GM12878 (cell line): ENCODE measurements at regions not wholly inside any gene's neighbourhood (a gene's known extent, or its start where the extent isn't known, plus 50 kb on each side); places are given as distances from the start of the nearest gene placed in this dataset.

ENCODE experiments used
- CREB1 ChIP-seq: IDR thresholded peaks from 2 replicates; pipeline ENCODE4 v1.6.1; 2012; ENCODE audit warnings: low read depth, mild to moderate bottlenecking, inconsistent platforms
- HDAC2 ChIP-seq: fragments of 200-600 bp; sonication (generic); IDR thresholded peaks from 2 replicates; pipeline ENCODE4 v1.6.1; 2017
- HSF1 ChIP-seq: fragments of 150-350 bp; IDR thresholded peaks from 2 replicates; pipeline ENCODE4 v1.6.1; 2014; ENCODE audit warnings: mild to moderate bottlenecking, low read depth, low read length
- IKZF2 ChIP-seq, 2 experiments: fragments of 450-650 bp; IDR thresholded peaks; 2 replicates each; pipeline ENCODE4 v1.6.1; 2017; ENCODE audit warnings: mild to moderate bottlenecking in 2 of 2, moderate library complexity in 2 of 2
- IRF4 ChIP-seq: IDR thresholded peaks from 2 replicates; pipeline ENCODE4 v1.6.1; 2011; ENCODE audit warnings: low read depth, low read length
- KDM1A ChIP-seq: fragments of 200-600 bp; sonication (generic); IDR thresholded peaks from 2 replicates; pipeline ENCODE4 v1.6.1; 2016; ENCODE audit warnings: borderline replicate concordance
- MTA2 ChIP-seq: fragments of 450-650 bp; IDR thresholded peaks from 2 replicates; pipeline ENCODE4 v1.6.1; 2016; ENCODE audit warnings: low read depth, mild to moderate bottlenecking, moderate library complexity
- MYC ChIP-seq: IDR thresholded peaks from 2 replicates; pipeline ENCODE4 v1.6.1; 2011; ENCODE audit warnings: mild to moderate bottlenecking, low read length, moderate library complexity, inconsistent platforms; ENCODE audit not compliant: insufficient read depth, insufficient replicate concordance, insufficient read length, severe bottlenecking
- NBN ChIP-seq: fragments of 450-650 bp; IDR thresholded peaks from 2 replicates; pipeline ENCODE4 v1.6.1; 2016
- PAX5 ChIP-seq: IDR thresholded peaks from 2 replicates; pipeline ENCODE4 v1.6.1; 2011; ENCODE audit warnings: low read depth, low read length, borderline replicate concordance
- PAX8 ChIP-seq: fragments of 450-650 bp; IDR thresholded peaks from 2 replicates; pipeline ENCODE4 v1.6.1; 2017; ENCODE audit warnings: mild to moderate bottlenecking, moderate library complexity
- POU2F2 ChIP-seq: IDR thresholded peaks from 3 replicates; pipeline ENCODE4 v1.6.1; 2011; ENCODE audit warnings: low read depth, mild to moderate bottlenecking, low read length, borderline replicate concordance
- RB1 ChIP-seq: fragments of 450-650 bp; formaldehyde crosslinking; IDR thresholded peaks from 2 replicates; pipeline ENCODE4 v1.6.1; 2017; ENCODE audit warnings: mild to moderate bottlenecking, borderline replicate concordance
- RBBP5 ChIP-seq: fragments of 200-600 bp; sonication (generic); conservative IDR thresholded peaks from 2 replicates; pipeline ENCODE4 v1.6.1; 2016
- RCOR1 ChIP-seq: conservative IDR thresholded peaks from 2 replicates; pipeline ENCODE4 v1.6.1; 2012; ENCODE audit warnings: low read depth, low read length, improper control_type of control experiment
- SMAD1 ChIP-seq: fragments of 450-650 bp; IDR thresholded peaks from 2 replicates; pipeline ENCODE4 v1.6.1; 2018; ENCODE audit warnings: mild to moderate bottlenecking, low read depth; ENCODE audit not compliant: partially characterized antibody
- STAT3 ChIP-seq: IDR thresholded peaks from 2 replicates; pipeline ENCODE4 v1.6.1; 2011; ENCODE audit warnings: low read depth, low read length, improper control_type of control experiment
- SUPT20H ChIP-seq: IDR thresholded peaks from 2 replicates; pipeline ENCODE4 v1.6.1; 2011; ENCODE audit warnings: low read depth, mild to moderate bottlenecking, low read length, moderate library complexity, borderline replicate concordance; ENCODE audit not compliant: control insufficient read depth
- TARDBP ChIP-seq: IDR thresholded peaks from 2 replicates; pipeline ENCODE4 v1.6.1; 2016; ENCODE audit warnings: borderline replicate concordance
- TCF7 ChIP-seq: IDR thresholded peaks from 2 replicates; pipeline ENCODE4 v1.6.1; 2014; ENCODE audit warnings: antibody characterized with exemption, borderline replicate concordance
- WRNIP1 ChIP-seq: IDR thresholded peaks from 2 replicates; pipeline ENCODE4 v1.6.1; 2011; ENCODE audit warnings: low read depth, low read length, improper control_type of control experiment, borderline replicate concordance
- ZBTB4 ChIP-seq: fragments of 450-650 bp; formaldehyde crosslinking; IDR thresholded peaks from 2 replicates; pipeline ENCODE4 v1.4.0; 2022; ENCODE audit warnings: mild to moderate bottlenecking, moderate library complexity
- ZNF274 ChIP-seq: IDR thresholded peaks from one replicate; pipeline ENCODE4 v1.8.0; 2011; ENCODE audit not compliant: insufficient read length, insufficient read depth
- ZNF622 ChIP-seq: fragments of 450-650 bp; IDR thresholded peaks from 2 replicates; pipeline ENCODE4 v1.6.1; 2017; ENCODE audit warnings: mild to moderate bottlenecking, inconsistent platforms
- ZSCAN29 ChIP-seq: fragments of 450-650 bp; IDR thresholded peaks from 2 replicates; pipeline ENCODE4 v1.6.1; 2017; ENCODE audit warnings: mild to moderate bottlenecking, moderate library complexity
- TF ChIP-seq, protein P1 (sequence below): IDR thresholded peaks from 2 replicates; pipeline ENCODE4 v1.6.1; 2012; ENCODE audit warnings: mild to moderate bottlenecking, low read depth, low read length

GRCh38 chr14:71597955-71598660 lies 334.1 kb upstream of the RGS6 start (continued):
- TF ChIP-seq ZBTB4 (CRISPR knock-in tag) (no peak), HDAC2 (no peak), KDM1A (no peak), ZSCAN29 (no peak), SUPT20H (no peak), MYC (no peak), CREB1 (peak; percentile 72; the same call in 1 of the 2 replicates), NBN (0 out of 2 replicates have a peak, but pooled peaks have one; percentile 40), PAX8 (no peak), RB1 (no peak), ZNF622 (no peak), IRF4 (peak; percentile 62; the same call in 1 of the 2 replicates), ZNF274 (no peak), RCOR1 (no peak), SMAD1 (no peak), TARDBP (no peak), WRNIP1 (no peak), STAT3 (0 out of 2 replicates have a peak, but pooled peaks have one; percentile 42), HSF1 (no peak), PAX5 (no peak), TCF7 (no peak), RBBP5 (no peak), MTA2 (no peak; the same call in 1 of the 2 replicates), POU2F2 (no peak), IKZF2 (IDR thresholded peaks at IDR 0.05) (peak; percentile 39 to 41; a peak in 3 of 4 replicates)
- TF ChIP-seq, protein P1, sequence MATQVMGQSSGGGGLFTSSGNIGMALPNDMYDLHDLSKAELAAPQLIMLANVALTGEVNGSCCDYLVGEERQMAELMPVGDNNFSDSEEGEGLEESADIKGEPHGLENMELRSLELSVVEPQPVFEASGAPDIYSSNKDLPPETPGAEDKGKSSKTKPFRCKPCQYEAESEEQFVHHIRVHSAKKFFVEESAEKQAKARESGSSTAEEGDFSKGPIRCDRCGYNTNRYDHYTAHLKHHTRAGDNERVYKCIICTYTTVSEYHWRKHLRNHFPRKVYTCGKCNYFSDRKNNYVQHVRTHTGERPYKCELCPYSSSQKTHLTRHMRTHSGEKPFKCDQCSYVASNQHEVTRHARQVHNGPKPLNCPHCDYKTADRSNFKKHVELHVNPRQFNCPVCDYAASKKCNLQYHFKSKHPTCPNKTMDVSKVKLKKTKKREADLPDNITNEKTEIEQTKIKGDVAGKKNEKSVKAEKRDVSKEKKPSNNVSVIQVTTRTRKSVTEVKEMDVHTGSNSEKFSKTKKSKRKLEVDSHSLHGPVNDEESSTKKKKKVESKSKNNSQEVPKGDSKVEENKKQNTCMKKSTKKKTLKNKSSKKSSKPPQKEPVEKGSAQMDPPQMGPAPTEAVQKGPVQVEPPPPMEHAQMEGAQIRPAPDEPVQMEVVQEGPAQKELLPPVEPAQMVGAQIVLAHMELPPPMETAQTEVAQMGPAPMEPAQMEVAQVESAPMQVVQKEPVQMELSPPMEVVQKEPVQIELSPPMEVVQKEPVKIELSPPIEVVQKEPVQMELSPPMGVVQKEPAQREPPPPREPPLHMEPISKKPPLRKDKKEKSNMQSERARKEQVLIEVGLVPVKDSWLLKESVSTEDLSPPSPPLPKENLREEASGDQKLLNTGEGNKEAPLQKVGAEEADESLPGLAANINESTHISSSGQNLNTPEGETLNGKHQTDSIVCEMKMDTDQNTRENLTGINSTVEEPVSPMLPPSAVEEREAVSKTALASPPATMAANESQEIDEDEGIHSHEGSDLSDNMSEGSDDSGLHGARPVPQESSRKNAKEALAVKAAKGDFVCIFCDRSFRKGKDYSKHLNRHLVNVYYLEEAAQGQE, result no peak
